HepG2 (cell line): ENCODE measurements at regions not wholly inside any gene's neighbourhood (a gene's known extent, or its start where the extent isn't known, plus 50 kb on each side); places are given as distances from the start of the nearest gene placed in this dataset.

Experiments used
- ATAC-seq: fragments of 200-7000 bp; cut with Tn5 transposase; 3 replicates; pipeline ENCODE4 v1.9.1; 2020; ENCODE audit warnings: mild to moderate bottlenecking, moderate library complexity
- BruUV-seq: library from RNA; stranded (reverse); fragments of 400-500 nt; replicated peaks from 2 replicates; lab custom pipeline; 2021; lab: Mats Ljungman, UMichigan
- CTCF ChIA-PET: fragments of 300-600 bp; formaldehyde crosslinking; extraction: SDS; loops from one replicate; lab custom pipeline; 2021; ENCODE audit warnings: low total read pairs, inconsistent platforms, low intra/inter-chr PET ratio; lab: Yijun Ruan, JAX
- POLR2A ChIA-PET: fragments of 350-600 bp; sonication (Branson Sonifier 250); formaldehyde crosslinking; loops from one replicate; lab custom pipeline; 2020; ENCODE audit warnings: antibody characterized with exemption, inconsistent platforms; lab: Yijun Ruan, JAX
- DNase-seq: peaks from one replicate; pipeline ENCODE4 v3.0.0-alpha.2; 2015; ENCODE audit warnings: low spot score
- FAIRE-seq: peaks from 3 replicates; lab custom pipeline; 2011; peaks lifted over from hg19 to GRCh38; lab: Jason Lieb, UNC
- H2AFZ ChIP-seq: one replicate; pipeline ENCODE4 v1.6.1; 2011; ENCODE audit warnings: low read length, inconsistent platforms
- H3K27ac ChIP-seq: fragments of 300-600 bp; 3 replicates; pipeline ENCODE4 v1.8.0; 2011; ENCODE audit warnings: mixed run types, mild to moderate bottlenecking, mixed read lengths, low read length, inconsistent platforms; ENCODE audit not compliant: insufficient read depth; ENCODE audit errors: extremely low read length
- H3K27me3 ChIP-seq, 2 experiments: fragments of 200-600 bp in 1 of 2; 2 replicates in 1 of 2; 3 replicates in 1 of 2; pipeline versions ENCODE4 v1.6.0 to v1.8.0; 2011; ENCODE audit warnings: low read length in 2 of 2, mild to moderate bottlenecking in 2 of 2, moderate library complexity in 2 of 2, inconsistent platforms in 1 of 2; ENCODE audit not compliant: insufficient read depth in 2 of 2, control insufficient read depth in 1 of 2
- H3K36me3 ChIP-seq, 2 experiments: fragments of 200-600 bp in 1 of 2; replicated peaks in 1 of 2; 2 replicates in 1 of 2; 3 replicates in 1 of 2; pipeline versions ENCODE4 v1.5.1 to v1.8.0; 2011; ENCODE audit warnings: low read length in 2 of 2, inconsistent platforms in 1 of 2; ENCODE audit not compliant: insufficient read depth in 2 of 2, control insufficient read depth in 1 of 2
- H3K4me1 ChIP-seq: 2 replicates; pipeline ENCODE4 v1.5.1; 2012; ENCODE audit warnings: low read length, inconsistent platforms; ENCODE audit not compliant: insufficient read depth
- H3K4me2 ChIP-seq: 2 replicates; pipeline ENCODE4 v1.6.0; 2011; ENCODE audit warnings: low read depth, low read length, inconsistent platforms
- H3K4me3 ChIP-seq, 3 experiments: fragments of 200-600 bp in 1 of 3; sonication (generic), shearing (Covaris generic) in 1 of 3; replicated peaks in 1 of 3; 2 replicates each; pipeline ENCODE4 v1.5.1; 2011 to 2016; ENCODE audit warnings: low read length in 3 of 3, inconsistent platforms in 2 of 3, low read depth in 2 of 3, mild to moderate bottlenecking in 2 of 3, control low read depth in 1 of 3, mixed read lengths in 1 of 3; ENCODE audit not compliant: insufficient read depth in 1 of 3
- H3K79me2 ChIP-seq: one replicate; pipeline ENCODE4 v1.6.1; 2011; ENCODE audit warnings: low read length, inconsistent platforms; ENCODE audit not compliant: insufficient read depth
- H3K9ac ChIP-seq: 2 replicates; pipeline ENCODE4 v1.6.0; 2011; ENCODE audit warnings: mild to moderate bottlenecking, low read depth, low read length, inconsistent platforms; ENCODE audit not compliant: insufficient read depth
- H3K9me3 ChIP-seq: 2 replicates; pipeline ENCODE4 v1.5.1; 2012; ENCODE audit warnings: mild to moderate bottlenecking, low read length
- H4K20me1 ChIP-seq: 2 replicates; pipeline ENCODE4 v1.6.0; 2011; ENCODE audit warnings: inconsistent platforms, mild to moderate bottlenecking, low read length, moderate library complexity; ENCODE audit not compliant: insufficient read depth
- DR1 ChIP-seq: sonication (generic); formaldehyde crosslinking; IDR thresholded peaks from 2 replicates; pipeline ENCODE4 v1.8.0; 2021; ENCODE audit warnings: mild to moderate bottlenecking, missing genetic modification reagents, inconsistent platforms
- ELF4 ChIP-seq: sonication (generic); formaldehyde crosslinking; IDR thresholded peaks from 2 replicates; pipeline ENCODE4 v1.5.0; 2020; ENCODE audit warnings: missing genetic modification reagents, mild to moderate bottlenecking, moderate library complexity, borderline replicate concordance
- HNRNPL ChIP-seq: fragments of 200-400 bp; formaldehyde crosslinking; IDR thresholded peaks from 2 replicates; pipeline ENCODE4 v1.6.1; 2017; ENCODE audit warnings: mild to moderate bottlenecking, low read depth, low read length
- KDM5B ChIP-seq: sonication (generic); formaldehyde crosslinking; IDR thresholded peaks from 2 replicates; pipeline ENCODE4 v1.4.0; 2020; ENCODE audit warnings: missing genetic modification reagents, mild to moderate bottlenecking, borderline replicate concordance
- MIER2 ChIP-seq: IDR thresholded peaks from 2 replicates; pipeline ENCODE4 v1.6.1; 2016; ENCODE audit warnings: missing biosample characterization, missing genetic modification reagents
- PHF20 ChIP-seq: sonication (generic); formaldehyde crosslinking; IDR thresholded peaks from 2 replicates; pipeline ENCODE4 v1.5.0; 2020; ENCODE audit warnings: mild to moderate bottlenecking, missing genetic modification reagents
- RXRA ChIP-seq: sonication (generic); formaldehyde crosslinking; IDR thresholded peaks from 2 replicates; pipeline ENCODE4 v1.5.1; 2020; ENCODE audit warnings: missing genetic modification reagents
- TCF7L2 ChIP-seq: IDR thresholded peaks from 2 replicates; pipeline ENCODE4 v1.6.1; 2011; ENCODE audit warnings: mild to moderate bottlenecking, low read depth, low read length, moderate library complexity
- ZNF138 ChIP-seq: sonication (generic); formaldehyde crosslinking; IDR thresholded peaks from 2 replicates; pipeline ENCODE4 v1.5.0; 2020; ENCODE audit warnings: mild to moderate bottlenecking, low read depth, missing genetic modification reagents
- ZNF274 ChIP-seq: sonication (generic); formaldehyde crosslinking; IDR thresholded peaks from 2 replicates; pipeline ENCODE4 v1.5.1; 2020; ENCODE audit warnings: mild to moderate bottlenecking, missing genetic modification reagents
- ZNF678 ChIP-seq: sonication (generic); formaldehyde crosslinking; IDR thresholded peaks from 2 replicates; pipeline ENCODE4 v1.4.0; 2020; ENCODE audit warnings: mild to moderate bottlenecking, missing genetic modification reagents
- ZNF704 ChIP-seq: sonication (generic); formaldehyde crosslinking; IDR thresholded peaks from 2 replicates; pipeline ENCODE4 v1.8.1; 2023; ENCODE audit warnings: mild to moderate bottlenecking, inconsistent platforms, moderate library complexity, missing genetic modification reagents, borderline replicate concordance
- WGBS: methylation state at CpG from one replicate; pipeline ENCODE4 v1.1.6; 2017; ENCODE audit warnings: low lambda C conversion rate; 5-methylcytosine and 5-hydroxymethylcytosine counted together
- in situ Hi-C: cut with HindIII; loops from 2 replicates; pipeline ENCODE4 v1.10.0; 2017; ENCODE audit warnings: low pct_unique_long_range_greater_than_20kb; ENCODE audit not compliant: extremely low pct_ligation_motif_present
- intact Hi-C: fragments of 100-400 bp; cut with micrococcal nuclease; formaldehyde crosslinking; loops from one replicate; pipeline ENCODE4 v1.10.0; 2022; ENCODE audit not compliant: unreplicated experiment
- TF ChIP-seq, protein P1 (sequence below): IDR thresholded peaks from 2 replicates; pipeline ENCODE4 v1.6.1; 2012; ENCODE audit warnings: inconsistent platforms

GRCh38 chr3:72085036-72085435 lies 300.1 kb upstream of the PROK2 start:
- Histone ChIP-seq H3K27ac (no peak overlapping the region), H3K4me3 (no peak overlapping the region), H3K9ac (no peak overlapping the region), H2AFZ (no peak overlapping the region), H3K36me3 (no peaks in the 10 kb centered on the region), H3K27me3 (peaks cover 0 to 12% of the 10 kb centered on the region in 2 experiments; a peak in 3 of 5 replicates), H3K4me1 (peaks cover 11% of the 10 kb centered on the region), H3K4me2 (no peak overlapping the region), H3K79me2 (no peaks in the 10 kb centered on the region), H3K9me3 (no peaks in the 10 kb centered on the region), H4K20me1 (no peaks in the 10 kb centered on the region)
- DNase-seq (no peak), FAIRE-seq (no peak), ATAC-seq (no peak)
- in situ Hi-C loops, result no loop called here
- intact Hi-C loops, result no loop called here
- TF ChIP-seq ZNF678 (CRISPR knock-in tag) (no peak), TCF7L2 (no peak), ZNF138 (CRISPR knock-in tag) (no peak), DR1 (no peak), PHF20 (CRISPR knock-in tag) (no peak), MIER2 (CRISPR knock-in tag) (no peak), ELF4 (CRISPR knock-in tag) (no peak), ZNF704 (no peak), HNRNPL (no peak), KDM5B (CRISPR knock-in tag) (no peak), RXRA (CRISPR knock-in tag) (no peak), ZNF274 (CRISPR knock-in tag) (no peak)
- TF ChIP-seq, protein P1, sequence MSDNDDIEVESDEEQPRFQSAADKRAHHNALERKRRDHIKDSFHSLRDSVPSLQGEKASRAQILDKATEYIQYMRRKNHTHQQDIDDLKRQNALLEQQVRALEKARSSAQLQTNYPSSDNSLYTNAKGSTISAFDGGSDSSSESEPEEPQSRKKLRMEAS, result no peak
- ChIA-PET CTCF (no interaction called here), POLR2A (no interaction called here)
- BruUV-seq, result no TSS peak
- 8% methylated on average over 2 of the region's 6 CpGs for WGBS
